ENCODE measurements at regions not wholly inside any gene's neighbourhood (a gene's known extent, or its start where the extent isn't known, plus 50 kb on each side); places are given as distances from the start of the nearest gene placed in this dataset.

GRCh38 chr7:94205529-94205928, 189.2 kb upstream of the COL1A2 start:
- Histone ChIP-seq H3K4me1 (ENCODE audit: control insufficient read depth in 2 of 2, insufficient read depth in 1 of 2, low read depth in 1 of 2, low read length in 2 of 2) (no peaks in the 10 kb centered on the region), H3K27me3 (ENCODE audit: control insufficient read depth in 3 of 3, insufficient read depth in 3 of 3, low read depth in 1 of 3, low read length in 3 of 3) (no peaks in the 10 kb centered on the region), H3K27ac (replicated peaks; ENCODE audit: low read length) (no peak overlapping the region), H3K4me2 (ENCODE audit: insufficient read depth, low read length, poor library complexity, severe bottlenecking) (no peak overlapping the region), H3K36me3 (replicated peaks in 1 of 2; ENCODE audit: control insufficient read depth in 2 of 2, insufficient read depth in 2 of 2, low read length in 2 of 2) (no peaks in the 10 kb centered on the region), H2BK15ac (ENCODE audit: low read length) (no peak overlapping the region), H2AK5ac (ENCODE audit: low read depth, low read length) (no peak overlapping the region), H2BK12ac (ENCODE audit: low read length) (no peak overlapping the region), H3K14ac (ENCODE audit: low read length) (no peak overlapping the region), H3K4ac (ENCODE audit: low read length) (no peak overlapping the region), H3K18ac (ENCODE audit: low read length) (no peak overlapping the region), H2BK120ac (ENCODE audit: low read depth, low read length) (no peak overlapping the region), H2AFZ (ENCODE audit: low read length) (no peak overlapping the region), H3K9ac (ENCODE audit: low read depth, low read length, poor library complexity) (no peak overlapping the region), H3K79me1 (ENCODE audit: low read depth, low read length) (no peaks in the 10 kb centered on the region), H3K4me3 (ENCODE audit: low read length in 2 of 2) (no peak overlapping the region), H2BK5ac (ENCODE audit: low read length) (no peak overlapping the region), H4K8ac (ENCODE audit: low read depth, low read length) (no peak overlapping the region), H4K91ac (ENCODE audit: low read depth, low read length, poor library complexity) (no peak overlapping the region), H3K9me3 (replicated peaks in 1 of 2; ENCODE audit: control insufficient read depth in 2 of 2, insufficient read depth in 1 of 2, low read depth in 1 of 2, low read length in 2 of 2) (peaks cover 0 to 6% of the 10 kb centered on the region in 2 donors), H3K23ac (ENCODE audit: low read depth, low read length, poor library complexity) (no peak overlapping the region)
- no CpG with 5 or more reads among the region's 2 CpGs for WGBS, 2 donors (ENCODE audit: extremely low coverage in 2 of 2, insufficient read length in 2 of 2, insufficient replicate concordance in 1 of 2)
- DNase-seq (ENCODE audit: low spot score), result no peak

- Histone ChIP-seq H2AFZ (ENCODE audit: low read length) (no peak overlapping the region), H4K8ac (ENCODE audit: low read depth, low read length) (no peak overlapping the region), H3K14ac (ENCODE audit: low read length) (no peak overlapping the region), H3K27ac (replicated peaks; ENCODE audit: low read length) (no peak overlapping the region), H3K18ac (ENCODE audit: low read length) (no peak overlapping the region), H3K23ac (ENCODE audit: low read depth, low read length, poor library complexity) (no peak overlapping the region), H2BK120ac (ENCODE audit: low read depth, low read length) (no peak overlapping the region), H2AK5ac (ENCODE audit: low read depth, low read length) (no peak overlapping the region), H2BK5ac (ENCODE audit: low read length) (no peak overlapping the region), H2BK12ac (ENCODE audit: low read length) (no peak overlapping the region), H2BK15ac (ENCODE audit: low read length) (no peak overlapping the region), H3K4me3 (ENCODE audit: low read length in 2 of 2) (no peak overlapping the region), H3K9me3 (replicated peaks in 1 of 2; ENCODE audit: control insufficient read depth in 2 of 2, insufficient read depth in 1 of 2, low read depth in 1 of 2, low read length in 2 of 2) (peaks cover 0 to under 1% of the 10 kb centered on the region in 2 donors), H3K4me2 (ENCODE audit: insufficient read depth, low read length, poor library complexity, severe bottlenecking) (no peak overlapping the region), H4K91ac (ENCODE audit: low read depth, low read length, poor library complexity) (no peak overlapping the region), H3K4ac (ENCODE audit: low read length) (no peak overlapping the region), H3K27me3 (ENCODE audit: control insufficient read depth in 3 of 3, insufficient read depth in 3 of 3, low read depth in 1 of 3, low read length in 3 of 3) (no peaks in the 10 kb centered on the region), H3K9ac (ENCODE audit: low read depth, low read length, poor library complexity) (no peak overlapping the region), H3K79me1 (ENCODE audit: low read depth, low read length) (no peaks in the 10 kb centered on the region), H3K36me3 (replicated peaks in 1 of 2; ENCODE audit: control insufficient read depth in 2 of 2, insufficient read depth in 2 of 2, low read length in 2 of 2) (no peaks in the 10 kb centered on the region), H3K4me1 (ENCODE audit: control insufficient read depth in 2 of 2, insufficient read depth in 1 of 2, low read depth in 1 of 2, low read length in 2 of 2) (no peaks in the 10 kb centered on the region)
- DNase-seq (ENCODE audit: low spot score), result no peak
- WGBS, 2 donors (ENCODE audit: extremely low coverage in 2 of 2, insufficient read length in 2 of 2, insufficient replicate concordance in 1 of 2), result no CpG with 5 or more reads among the region's 2 CpGs
Measured at GRCh38 chr7:94206295-94206694, 188.4 kb upstream of the COL1A2 start.

- Histone ChIP-seq H4K8ac (ENCODE audit: low read depth, low read length) (no peak overlapping the region), H2BK5ac (ENCODE audit: low read length) (no peak overlapping the region), H2BK15ac (ENCODE audit: low read length) (no peak overlapping the region), H3K4me2 (ENCODE audit: insufficient read depth, low read length, poor library complexity, severe bottlenecking) (no peak overlapping the region), H3K27ac (replicated peaks; ENCODE audit: low read length) (peak overlapping the region; percentile 0), H4K91ac (ENCODE audit: low read depth, low read length, poor library complexity) (no peak overlapping the region), H3K4me1 (ENCODE audit: control insufficient read depth in 2 of 2, insufficient read depth in 1 of 2, low read depth in 1 of 2, low read length in 2 of 2) (peaks cover 2 to 5% of the 10 kb centered on the region in 2 donors), H2AFZ (ENCODE audit: low read length) (no peak overlapping the region), H3K36me3 (replicated peaks in 1 of 2; ENCODE audit: control insufficient read depth in 2 of 2, insufficient read depth in 2 of 2, low read length in 2 of 2) (no peaks in the 10 kb centered on the region), H3K9me3 (replicated peaks in 1 of 2; ENCODE audit: control insufficient read depth in 2 of 2, insufficient read depth in 1 of 2, low read depth in 1 of 2, low read length in 2 of 2) (peaks cover 0 to 7% of the 10 kb centered on the region in 2 donors), H3K79me1 (ENCODE audit: low read depth, low read length) (no peaks in the 10 kb centered on the region), H3K9ac (ENCODE audit: low read depth, low read length, poor library complexity) (no peak overlapping the region), H3K27me3 (ENCODE audit: control insufficient read depth in 3 of 3, insufficient read depth in 3 of 3, low read depth in 1 of 3, low read length in 3 of 3) (no peaks in the 10 kb centered on the region), H3K23ac (ENCODE audit: low read depth, low read length, poor library complexity) (no peak overlapping the region), H3K14ac (ENCODE audit: low read length) (no peak overlapping the region), H2AK5ac (ENCODE audit: low read depth, low read length) (no peak overlapping the region), H3K4ac (ENCODE audit: low read length) (no peak overlapping the region), H3K18ac (ENCODE audit: low read length) (no peak overlapping the region), H2BK12ac (ENCODE audit: low read length) (no peak overlapping the region), H3K4me3 (ENCODE audit: low read length in 2 of 2) (no peak overlapping the region), H2BK120ac (ENCODE audit: low read depth, low read length) (no peak overlapping the region)
- WGBS, 2 donors (ENCODE audit: extremely low coverage in 2 of 2, insufficient read length in 2 of 2, insufficient replicate concordance in 1 of 2), result no CpG with 5 or more reads among the region's 1 CpG
- DNase-seq (ENCODE audit: low spot score), result peak; percentile 8
Measured at GRCh38 chr7:94212160-94212559, 182.5 kb upstream of the COL1A2 start.

GRCh38 chr7:94216944-94217461, 177.7 kb upstream of the COL1A2 start:
- Histone ChIP-seq H2BK120ac (ENCODE audit: low read depth, low read length) (no peak overlapping the region), H2AK5ac (ENCODE audit: low read depth, low read length) (no peak overlapping the region), H3K27ac (replicated peaks; ENCODE audit: low read length) (no peak overlapping the region), H3K4ac (ENCODE audit: low read length) (no peak overlapping the region), H3K14ac (ENCODE audit: low read length) (no peak overlapping the region), H2AFZ (ENCODE audit: low read length) (no peak overlapping the region), H2BK15ac (ENCODE audit: low read length) (no peak overlapping the region), H4K8ac (ENCODE audit: low read depth, low read length) (no peak overlapping the region), H3K4me2 (ENCODE audit: insufficient read depth, low read length, poor library complexity, severe bottlenecking) (no peak overlapping the region), H3K36me3 (replicated peaks in 1 of 2; ENCODE audit: control insufficient read depth in 2 of 2, insufficient read depth in 2 of 2, low read length in 2 of 2) (no peaks in the 10 kb centered on the region), H2BK12ac (ENCODE audit: low read length) (no peak overlapping the region), H3K79me1 (ENCODE audit: low read depth, low read length) (no peaks in the 10 kb centered on the region), H2BK5ac (ENCODE audit: low read length) (no peak overlapping the region), H3K9ac (ENCODE audit: low read depth, low read length, poor library complexity) (no peak overlapping the region), H3K23ac (ENCODE audit: low read depth, low read length, poor library complexity) (no peak overlapping the region), H3K27me3 (ENCODE audit: control insufficient read depth in 3 of 3, insufficient read depth in 3 of 3, low read depth in 1 of 3, low read length in 3 of 3) (no peaks in the 10 kb centered on the region), H3K4me1 (ENCODE audit: control insufficient read depth in 2 of 2, insufficient read depth in 1 of 2, low read depth in 1 of 2, low read length in 2 of 2) (peaks cover 0 to under 1% of the 10 kb centered on the region in 2 donors), H3K4me3 (ENCODE audit: low read length in 2 of 2) (no peak overlapping the region), H3K18ac (ENCODE audit: low read length) (no peak overlapping the region), H4K91ac (ENCODE audit: low read depth, low read length, poor library complexity) (no peak overlapping the region), H3K9me3 (replicated peaks in 1 of 2; ENCODE audit: control insufficient read depth in 2 of 2, insufficient read depth in 1 of 2, low read depth in 1 of 2, low read length in 2 of 2) (peaks cover 0 to 7% of the 10 kb centered on the region in 2 donors)
- no peak for DNase-seq (ENCODE audit: low spot score)
- no CpG with 5 or more reads among the region's 3 CpGs for WGBS, 2 donors (ENCODE audit: extremely low coverage in 2 of 2, insufficient read length in 2 of 2, insufficient replicate concordance in 1 of 2)

All from neuronal stem cell (in vitro differentiated cells).